ENCODE measurements at regions not wholly inside any gene's neighbourhood (a gene's known extent, or its start where the extent isn't known, plus 50 kb on each side); places are given as distances from the start of the nearest gene placed in this dataset.

GRCh38 chr11:116598036-116598435, 174.8 kb downstream of the BUD13 start:
- DNase-seq = no peak

DNA sequence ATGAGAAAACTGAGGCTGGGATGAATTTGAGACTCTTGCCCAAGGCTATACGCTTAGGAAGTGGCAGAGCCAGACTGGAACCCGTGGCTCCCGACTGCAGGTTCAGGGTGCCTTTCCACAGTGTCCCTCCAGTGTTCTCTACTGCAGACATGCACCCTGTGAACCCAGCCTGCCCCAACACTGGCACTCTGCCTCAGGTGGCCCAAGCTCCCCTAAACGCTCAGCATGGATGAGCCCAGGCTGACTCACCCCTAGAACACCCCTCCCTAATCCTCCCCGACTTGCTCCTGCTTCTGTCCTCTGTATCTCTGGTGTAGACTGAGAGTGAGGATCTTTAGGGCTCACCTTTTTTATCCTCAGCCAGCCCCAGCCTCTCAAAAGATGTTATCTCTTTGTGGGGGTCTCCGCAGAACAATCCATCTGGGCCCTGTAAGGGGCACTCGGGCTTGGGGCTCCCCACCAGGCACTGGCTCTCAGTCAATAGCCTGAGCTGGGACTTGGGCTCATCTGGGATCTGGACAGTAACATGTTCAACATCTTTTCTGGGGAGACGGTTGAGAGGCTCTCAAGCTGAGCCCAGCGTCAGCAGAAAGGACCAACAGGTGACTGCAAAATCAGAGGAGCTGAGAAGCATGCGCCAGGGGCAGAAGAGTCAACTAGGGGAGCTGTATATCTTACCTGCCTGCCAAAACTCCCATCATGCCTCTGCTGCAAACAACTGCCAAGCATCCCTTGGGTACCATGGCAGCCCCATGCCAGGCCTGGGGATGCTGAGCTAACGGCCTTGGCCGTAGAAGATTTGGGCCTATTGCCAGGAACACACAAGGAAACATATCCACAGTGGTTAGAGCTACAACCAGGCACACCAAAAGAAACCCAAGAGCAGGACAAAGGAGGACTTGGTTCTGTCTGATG, 176.2 kb downstream of the BUD13 start:
- no peak for DNase-seq

DNA sequence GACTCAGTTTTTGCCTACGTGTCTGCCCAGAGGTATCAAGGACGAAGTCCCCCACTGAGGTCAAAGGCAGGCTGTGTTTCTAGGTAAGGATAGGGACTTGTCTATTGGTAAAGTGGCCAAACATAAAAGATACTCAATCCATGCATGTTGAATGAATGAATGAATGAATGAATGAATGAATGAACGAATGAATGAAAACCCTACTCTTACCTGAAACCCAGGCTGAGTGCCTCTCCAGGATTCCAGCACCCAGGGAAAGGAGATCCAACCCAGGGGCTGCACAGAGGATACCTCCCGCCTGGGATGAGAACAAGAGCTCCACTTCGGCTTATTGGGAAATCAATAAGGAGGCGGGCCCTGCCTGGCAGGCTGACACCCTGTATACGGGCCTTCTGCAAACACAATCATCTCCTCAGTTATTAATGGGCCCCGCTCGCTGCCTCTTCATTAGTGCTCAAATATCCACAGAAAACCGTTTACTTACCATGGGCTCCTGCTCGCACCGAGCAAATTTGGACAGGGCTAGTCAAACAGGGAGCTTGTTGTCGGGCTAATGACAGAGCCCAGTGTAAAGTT, 177.4 kb downstream of the BUD13 start:
- no peak for DNase-seq

DNA sequence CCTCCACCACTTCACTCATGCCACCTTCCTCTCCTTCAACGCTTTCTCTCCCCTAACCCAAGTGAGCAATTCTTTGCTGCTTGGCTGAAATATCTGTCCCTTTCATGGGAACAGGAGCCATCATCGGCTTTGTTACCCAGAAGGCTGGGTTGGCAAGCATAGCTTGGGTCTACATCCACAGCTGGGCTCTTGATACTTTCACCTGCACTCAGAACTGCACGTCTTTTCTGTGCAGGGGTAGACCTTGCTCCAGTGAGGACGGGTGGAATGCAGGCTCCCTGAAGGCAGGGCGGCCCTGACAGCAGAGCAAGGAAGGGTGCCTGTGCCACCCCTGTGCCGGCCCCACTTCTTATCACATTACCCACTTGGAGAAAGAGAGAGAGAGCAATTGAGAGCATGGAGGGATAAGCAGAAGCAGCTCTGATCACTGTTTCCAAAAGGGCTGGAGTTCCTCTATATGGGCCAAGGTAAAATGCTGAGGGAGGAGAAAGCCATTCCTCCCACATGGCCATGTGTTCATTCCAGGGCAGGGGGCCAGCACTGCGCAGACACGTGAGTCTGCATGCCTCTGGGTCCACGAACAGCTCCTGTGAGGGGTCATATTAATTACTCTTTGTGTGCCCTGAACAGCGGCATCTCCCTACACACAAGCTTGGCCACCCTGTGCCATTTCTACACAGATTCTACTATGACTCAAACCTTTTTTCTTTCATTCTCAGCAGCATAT, 181.8 kb downstream of the BUD13 start:
- no peak for DNase-seq

DNA sequence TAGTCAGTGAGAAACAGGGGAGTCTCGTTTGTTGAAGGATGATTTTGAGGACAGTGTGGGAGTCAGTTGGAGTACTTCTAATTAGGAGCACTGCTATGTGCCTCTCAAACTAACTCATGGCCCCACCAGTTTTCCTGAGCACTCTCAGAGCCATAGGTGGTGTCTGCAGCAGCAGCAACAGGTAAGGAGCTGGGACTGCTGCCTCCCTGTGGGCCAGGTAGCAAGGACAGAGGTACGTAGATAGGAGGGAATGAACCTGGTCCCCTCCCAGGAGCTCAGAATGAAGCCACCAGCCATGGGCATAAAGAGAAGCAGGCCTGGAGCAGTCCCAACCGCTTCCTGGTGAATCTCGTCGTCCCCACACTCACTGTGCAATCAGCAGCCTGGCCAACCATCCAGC, 183.4 kb downstream of the BUD13 start:
- DNase-seq = no peak

- no peak for DNase-seq
Measured at GRCh38 chr11:116586392-116586791, 186.4 kb downstream of the BUD13 start.

- DNase-seq = no peak
Measured at GRCh38 chr11:116582571-116582970, 190.2 kb downstream of the BUD13 start.

DNA sequence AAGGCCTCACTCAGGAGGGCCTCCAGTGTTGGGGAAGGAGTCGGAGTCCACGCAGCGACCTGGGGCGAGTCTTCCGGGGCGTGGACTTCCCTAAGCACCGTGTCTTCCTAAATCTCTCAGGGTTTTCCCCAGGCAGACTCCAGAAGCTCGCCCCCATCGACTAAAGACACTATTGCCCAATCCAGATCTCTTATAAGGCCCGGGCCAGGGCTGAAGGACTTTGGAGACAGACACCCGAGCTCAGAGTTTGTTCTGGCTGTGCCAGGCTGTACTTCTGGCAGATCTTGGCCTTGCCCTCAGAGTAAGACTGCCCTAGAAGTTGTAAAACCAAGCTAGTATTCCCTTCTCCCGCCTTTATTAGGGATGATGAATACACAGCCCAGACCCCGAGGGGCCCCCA, 191.4 kb downstream of the BUD13 start:
- DNase-seq = no peak

- DNase-seq = no peak
Measured at GRCh38 chr11:116580799-116581198, 192.0 kb downstream of the BUD13 start.

GRCh38 chr11:116579857-116580727, 192.7 kb downstream of the BUD13 start:
- no peak for DNase-seq

DNA sequence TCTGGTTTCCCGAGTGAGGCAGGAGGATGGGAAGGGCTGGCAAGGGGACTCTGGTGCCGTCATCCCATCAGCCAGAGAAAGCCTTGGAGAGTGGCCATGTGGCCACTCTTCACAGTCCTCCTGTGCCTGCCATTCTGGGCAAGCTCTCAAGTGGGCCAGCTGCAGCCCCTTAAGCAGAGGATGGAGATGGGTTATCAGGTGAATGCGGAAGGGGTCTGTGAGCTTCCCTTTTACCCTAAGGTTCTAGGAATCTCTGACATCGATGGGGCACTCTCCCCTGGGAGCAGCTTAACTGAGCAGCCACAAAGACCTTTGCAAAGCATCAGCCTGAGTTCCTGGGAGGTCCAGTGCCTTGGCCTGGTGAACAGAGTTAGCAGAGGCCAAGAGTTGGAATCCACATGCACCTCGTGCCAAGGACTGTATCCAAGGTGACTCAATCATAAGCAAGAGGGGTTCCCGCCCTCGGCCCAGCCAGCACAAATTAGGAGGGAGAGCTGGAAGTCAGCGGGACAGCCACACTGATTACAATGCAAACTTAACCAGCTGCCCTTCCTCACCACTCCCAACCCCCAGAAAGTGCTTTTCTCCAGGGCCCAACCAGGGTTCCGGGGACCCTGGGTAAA, 193.6 kb downstream of the BUD13 start:
- no peak for DNase-seq

GRCh38 chr11:116577956-116578355, 194.8 kb downstream of the BUD13 start:
- no peak for DNase-seq

DNA sequence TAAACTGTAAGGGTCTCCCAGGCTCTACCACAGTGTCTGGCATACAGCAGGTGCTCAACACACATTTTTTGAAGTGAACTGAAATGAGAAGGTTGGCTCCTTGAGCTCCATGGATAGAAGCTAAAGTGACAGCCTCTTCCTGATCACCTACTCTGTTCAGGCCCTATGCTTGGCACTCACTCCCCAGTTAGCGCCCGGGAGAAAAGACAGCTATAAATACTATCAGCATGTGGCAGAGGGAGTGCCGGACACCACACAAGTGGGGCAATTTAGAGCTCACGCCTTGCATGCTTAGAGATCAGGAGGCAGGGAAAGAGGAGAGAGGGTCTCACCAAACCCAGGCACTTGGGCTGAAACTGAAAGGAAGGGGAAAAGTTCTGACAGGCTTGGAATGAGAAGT, 195.5 kb downstream of the BUD13 start:
- no peak for DNase-seq

DNA sequence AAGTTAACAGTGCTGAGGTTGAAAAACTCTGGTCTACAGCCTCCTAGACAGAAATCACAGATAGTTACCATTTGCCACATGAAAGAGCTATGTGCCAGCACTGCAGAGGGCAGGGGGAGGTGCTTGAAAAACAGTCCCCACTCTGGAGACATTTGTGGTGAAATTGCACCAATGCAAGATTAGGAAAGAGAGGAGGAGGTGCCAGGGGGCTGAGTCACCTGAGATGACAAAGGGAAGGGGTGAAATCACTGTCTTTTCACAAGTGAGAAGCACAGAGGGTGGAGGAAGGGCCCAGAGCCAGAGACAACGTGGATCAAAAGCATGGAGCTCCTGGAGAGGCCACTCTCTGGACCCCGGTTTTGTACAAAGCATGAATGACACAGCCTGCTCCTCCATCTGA, 196.3 kb downstream of the BUD13 start:
- DNase-seq = no peak

DNA sequence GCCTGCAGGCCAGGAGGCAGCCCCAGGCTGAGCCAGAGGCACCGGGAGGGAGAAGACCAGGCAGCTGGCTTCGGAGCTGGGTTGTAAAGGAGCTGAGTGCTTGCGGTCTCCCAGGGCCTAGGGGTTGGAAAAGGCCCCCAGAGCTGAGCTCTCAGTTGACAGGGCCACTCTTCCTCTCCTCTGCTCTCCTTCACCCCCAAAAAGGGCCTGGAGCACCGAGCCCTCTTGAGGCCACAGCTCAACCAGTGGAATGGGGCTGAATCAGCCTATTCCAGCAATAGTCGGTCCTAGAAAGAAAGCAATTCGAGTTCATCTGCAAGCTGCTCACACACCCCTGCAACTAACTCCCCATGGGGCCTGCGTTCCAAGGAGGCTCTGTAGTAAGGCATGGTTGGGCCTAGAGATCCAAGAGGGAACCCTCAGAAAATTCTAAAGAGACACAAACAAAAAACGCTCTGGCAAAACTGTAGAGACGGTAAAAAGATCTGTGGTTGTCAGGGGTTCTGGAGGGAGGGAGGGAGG, 205.0 kb downstream of the BUD13 start:
- no peak for DNase-seq

DNA sequence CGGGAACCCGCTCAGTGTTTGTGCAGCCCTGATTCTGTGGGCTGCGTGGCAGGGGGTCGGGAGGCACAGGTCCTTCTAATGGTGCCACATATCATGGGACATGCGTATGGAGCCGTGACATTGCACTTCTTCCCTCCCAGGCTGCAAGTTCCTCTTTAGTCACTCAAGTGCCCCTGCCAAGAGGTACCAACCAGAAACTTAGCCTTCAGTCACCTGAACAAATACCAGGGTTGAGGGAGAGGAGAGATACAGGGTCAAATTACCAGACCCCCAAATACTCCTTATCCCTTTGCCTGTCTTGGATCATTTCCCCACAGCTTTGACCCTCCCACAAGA, 209.1 kb downstream of the BUD13 start:
- DNase-seq = no peak

DNA sequence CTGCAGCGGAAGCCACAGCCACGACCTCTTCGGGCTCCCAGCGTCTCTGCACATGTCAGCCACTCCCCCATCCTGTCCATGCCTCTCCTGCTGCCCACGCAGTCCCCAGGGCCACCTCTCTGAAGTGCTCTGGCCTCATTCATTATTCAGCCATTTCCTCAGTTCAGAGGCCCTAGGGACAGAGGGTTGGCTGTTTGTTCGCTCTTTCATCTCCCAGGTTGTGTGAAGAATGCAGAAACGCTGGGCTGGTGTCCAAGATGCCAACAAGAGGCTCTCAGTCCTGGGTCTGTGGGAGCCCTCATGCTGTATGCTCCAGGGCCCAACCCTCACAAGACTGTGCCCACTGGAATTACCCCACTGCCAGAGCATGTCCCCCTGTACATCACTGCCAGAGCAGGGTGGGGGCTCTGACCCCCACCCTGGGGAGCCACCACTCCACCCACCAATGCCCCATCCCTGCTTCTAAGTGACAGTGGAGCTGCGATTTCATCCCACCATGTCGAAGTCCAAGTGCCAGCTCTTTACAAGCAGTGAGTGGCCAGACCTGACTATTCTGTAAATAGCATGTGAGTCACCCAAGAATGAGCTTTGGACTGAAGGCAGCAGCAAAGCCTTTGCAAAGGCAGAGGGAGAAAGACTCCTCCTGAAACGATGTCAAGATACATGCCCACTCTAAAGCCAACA, 209.6 kb downstream of the BUD13 start:
- no peak for DNase-seq

DNA sequence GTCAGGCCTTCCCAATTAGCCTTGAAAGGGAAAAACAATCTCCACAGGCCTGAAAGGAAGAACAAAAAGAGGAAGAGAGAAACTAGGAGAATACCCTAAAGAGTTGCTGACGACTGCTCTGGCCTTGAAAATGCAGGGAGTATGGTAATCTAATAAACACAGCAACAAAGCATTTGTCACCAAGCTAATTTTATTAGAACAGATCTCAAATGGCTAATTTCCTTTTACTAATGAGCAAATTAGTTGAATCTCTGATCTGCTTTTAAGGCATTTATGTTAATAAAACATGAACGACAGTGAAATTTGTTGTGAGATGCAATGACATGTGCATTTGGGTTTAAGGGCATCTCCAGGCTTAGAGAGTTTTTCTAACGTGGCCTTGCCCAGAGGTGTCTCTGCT, 212.2 kb downstream of the BUD13 start:
- DNase-seq = no peak

GRCh38 chr11:116558504-116559211, 214.1 kb downstream of the BUD13 start:
- DNase-seq = no peak

GRCh38 chr11:116557282-116557681, 215.5 kb downstream of the BUD13 start:
- no peak for DNase-seq

DNA sequence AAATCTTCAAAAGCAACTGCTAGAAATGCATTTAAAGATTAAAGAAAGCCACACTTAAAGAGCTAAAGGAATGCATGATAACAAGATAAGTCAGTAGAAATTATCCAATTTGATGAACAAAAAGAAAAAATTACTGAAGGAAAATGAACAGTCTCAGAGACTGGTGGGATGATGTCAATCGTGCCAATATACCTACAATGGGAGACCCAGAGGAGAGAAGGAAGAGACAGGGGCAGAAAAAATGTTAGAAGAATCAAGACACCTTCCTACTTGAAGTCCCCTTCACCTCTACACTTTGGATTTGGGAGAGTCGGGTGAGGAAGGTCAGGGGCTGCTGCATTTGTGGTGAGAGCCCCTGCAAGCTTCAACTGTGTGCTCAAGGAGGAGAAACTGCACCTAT, 216.3 kb downstream of the BUD13 start:
- no peak for DNase-seq
